ENCODE measurements at regions not wholly inside any gene's neighbourhood (a gene's known extent, or its start where the extent isn't known, plus 50 kb on each side); places are given as distances from the start of the nearest gene placed in this dataset.

DNA sequence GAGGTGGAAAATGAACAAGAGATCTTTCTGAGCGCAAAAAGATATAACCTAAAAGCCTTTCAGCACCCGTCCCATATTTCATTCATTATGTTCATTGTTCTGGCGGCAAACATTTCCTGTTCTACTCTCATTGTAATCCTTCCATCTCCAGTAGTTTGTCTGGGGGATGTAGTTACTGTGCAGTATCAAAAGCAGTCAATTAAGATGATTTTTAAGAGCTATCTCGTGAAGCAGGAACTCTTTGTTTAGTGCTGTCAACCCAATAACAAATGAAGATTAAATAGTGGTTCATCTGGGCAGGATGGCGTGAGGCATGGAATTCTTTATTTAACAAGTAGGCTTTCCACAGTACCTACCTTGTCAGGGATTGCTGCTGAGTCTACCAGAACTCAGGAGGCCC, 876.7 kb downstream of the HACE1 start:
- TF ChIP-seq, protein P1, sequence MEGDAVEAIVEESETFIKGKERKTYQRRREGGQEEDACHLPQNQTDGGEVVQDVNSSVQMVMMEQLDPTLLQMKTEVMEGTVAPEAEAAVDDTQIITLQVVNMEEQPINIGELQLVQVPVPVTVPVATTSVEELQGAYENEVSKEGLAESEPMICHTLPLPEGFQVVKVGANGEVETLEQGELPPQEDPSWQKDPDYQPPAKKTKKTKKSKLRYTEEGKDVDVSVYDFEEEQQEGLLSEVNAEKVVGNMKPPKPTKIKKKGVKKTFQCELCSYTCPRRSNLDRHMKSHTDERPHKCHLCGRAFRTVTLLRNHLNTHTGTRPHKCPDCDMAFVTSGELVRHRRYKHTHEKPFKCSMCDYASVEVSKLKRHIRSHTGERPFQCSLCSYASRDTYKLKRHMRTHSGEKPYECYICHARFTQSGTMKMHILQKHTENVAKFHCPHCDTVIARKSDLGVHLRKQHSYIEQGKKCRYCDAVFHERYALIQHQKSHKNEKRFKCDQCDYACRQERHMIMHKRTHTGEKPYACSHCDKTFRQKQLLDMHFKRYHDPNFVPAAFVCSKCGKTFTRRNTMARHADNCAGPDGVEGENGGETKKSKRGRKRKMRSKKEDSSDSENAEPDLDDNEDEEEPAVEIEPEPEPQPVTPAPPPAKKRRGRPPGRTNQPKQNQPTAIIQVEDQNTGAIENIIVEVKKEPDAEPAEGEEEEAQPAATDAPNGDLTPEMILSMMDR (IDR thresholded peaks at IDR 0.05; ENCODE audit: insufficient read depth, low read length, poor library complexity, severe bottlenecking): no peak
- TF ChIP-seq EZH2phosphoT487 (conservative IDR thresholded peaks at IDR 0.05; ENCODE audit: low read length): no peak
